ENCODE measurements at regions not wholly inside any gene's neighbourhood (a gene's known extent, or its start where the extent isn't known, plus 50 kb on each side); places are given as distances from the start of the nearest gene placed in this dataset.

DNA sequence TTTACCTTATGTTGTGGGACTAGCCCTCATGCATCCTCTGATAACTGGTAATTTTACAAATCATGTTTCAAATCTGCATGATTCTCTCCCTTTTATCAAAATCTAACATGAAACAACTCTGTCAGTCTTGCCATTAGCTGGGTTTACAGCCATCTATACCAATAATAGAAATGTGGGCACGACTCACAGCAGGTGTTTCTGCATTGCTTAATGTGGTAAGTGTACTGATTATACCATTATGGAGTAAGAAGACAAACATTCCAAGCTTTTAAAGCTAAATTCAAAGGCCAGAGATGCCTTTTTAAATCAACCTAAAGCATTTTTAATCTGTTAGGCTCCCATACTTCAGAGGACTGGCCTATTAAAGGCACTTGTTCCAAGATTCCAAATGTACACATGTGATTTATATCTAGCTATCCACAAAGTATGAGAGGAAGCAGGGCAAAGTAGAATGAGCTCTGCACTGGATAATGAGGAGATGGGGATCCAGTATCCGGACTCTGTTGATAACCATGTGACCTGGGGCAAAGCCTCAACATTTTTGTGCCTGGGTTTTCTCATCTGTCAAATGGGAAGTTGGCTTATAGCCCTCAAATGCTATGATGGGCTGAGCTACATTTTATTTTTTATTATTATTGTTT is 52.3 kb upstream of the FUT8 start:
- no peak for DNase-seq

DNA sequence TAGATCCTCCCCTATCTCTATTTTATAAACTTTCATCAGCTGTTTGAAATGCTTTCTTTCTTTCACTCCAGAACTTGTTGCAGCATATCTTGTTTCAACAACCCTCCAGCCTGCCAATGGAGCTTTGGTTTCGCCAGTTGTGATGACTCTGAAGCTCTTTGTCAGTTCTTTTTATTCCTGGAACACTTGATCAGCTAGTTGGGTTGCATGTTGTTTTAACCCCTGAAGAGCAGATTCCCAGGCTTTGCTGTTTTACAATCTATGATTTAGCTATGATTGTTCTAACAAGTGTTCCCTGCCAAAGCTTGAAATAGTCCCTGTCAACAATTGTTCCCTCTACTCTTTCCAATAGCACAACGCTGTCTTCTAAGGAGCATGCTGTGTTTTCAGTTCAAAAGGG is 50.6 kb upstream of the FUT8 start:
- no peak for DNase-seq

All from NCI-H526 (cell line).